ENCODE measurements at regions not wholly inside any gene's neighbourhood (a gene's known extent, or its start where the extent isn't known, plus 50 kb on each side); places are given as distances from the start of the nearest gene placed in this dataset.
"Not testable (repeated sequence)": the region's sequence is repeated elsewhere in the genome, so short reads cannot be mapped to it uniquely, and the experiment has no call there.

DNA sequence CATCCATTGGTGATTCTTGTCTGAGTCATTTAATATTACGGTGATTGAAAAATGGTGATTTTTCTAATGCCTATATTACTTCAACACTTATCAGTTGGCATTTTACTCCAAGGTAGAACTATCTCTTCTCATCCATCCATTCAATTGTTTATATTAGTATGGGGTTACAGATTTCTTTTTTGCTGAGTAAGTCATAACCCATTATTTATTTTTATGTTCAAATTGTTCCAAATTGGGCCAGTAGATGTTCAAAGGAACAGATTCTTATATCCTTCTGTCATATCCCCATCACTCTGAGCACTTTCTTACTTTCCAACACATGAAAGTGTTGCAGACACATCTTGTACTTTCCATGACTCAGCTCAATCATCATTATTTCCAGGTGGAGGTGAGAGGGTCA lies 466.8 kb upstream of the CAMK1G start:
- no peaks in the 10 kb centered on the region for H3K4me1 ChIP-seq
- no peak overlapping the region for H3K4me3 ChIP-seq
- TF ChIP-seq, protein P1, sequence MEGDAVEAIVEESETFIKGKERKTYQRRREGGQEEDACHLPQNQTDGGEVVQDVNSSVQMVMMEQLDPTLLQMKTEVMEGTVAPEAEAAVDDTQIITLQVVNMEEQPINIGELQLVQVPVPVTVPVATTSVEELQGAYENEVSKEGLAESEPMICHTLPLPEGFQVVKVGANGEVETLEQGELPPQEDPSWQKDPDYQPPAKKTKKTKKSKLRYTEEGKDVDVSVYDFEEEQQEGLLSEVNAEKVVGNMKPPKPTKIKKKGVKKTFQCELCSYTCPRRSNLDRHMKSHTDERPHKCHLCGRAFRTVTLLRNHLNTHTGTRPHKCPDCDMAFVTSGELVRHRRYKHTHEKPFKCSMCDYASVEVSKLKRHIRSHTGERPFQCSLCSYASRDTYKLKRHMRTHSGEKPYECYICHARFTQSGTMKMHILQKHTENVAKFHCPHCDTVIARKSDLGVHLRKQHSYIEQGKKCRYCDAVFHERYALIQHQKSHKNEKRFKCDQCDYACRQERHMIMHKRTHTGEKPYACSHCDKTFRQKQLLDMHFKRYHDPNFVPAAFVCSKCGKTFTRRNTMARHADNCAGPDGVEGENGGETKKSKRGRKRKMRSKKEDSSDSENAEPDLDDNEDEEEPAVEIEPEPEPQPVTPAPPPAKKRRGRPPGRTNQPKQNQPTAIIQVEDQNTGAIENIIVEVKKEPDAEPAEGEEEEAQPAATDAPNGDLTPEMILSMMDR (IDR thresholded peaks at IDR 0.05): no peak
- DNase-seq (no peak), ATAC-seq (no peak)
- H3K27ac ChIP-seq: no peak overlapping the region
- no peaks in the 10 kb centered on the region for H3K27me3 ChIP-seq
- WGBS, 2 donors: 97 to 98% methylated on average over 1 of the region's 1 CpG
- no peaks in the 10 kb centered on the region for H3K9me3 ChIP-seq
- H3K36me3 ChIP-seq: no peaks in the 10 kb centered on the region
- intact Hi-C loops (cut with DNase I): no loop called here

DNA sequence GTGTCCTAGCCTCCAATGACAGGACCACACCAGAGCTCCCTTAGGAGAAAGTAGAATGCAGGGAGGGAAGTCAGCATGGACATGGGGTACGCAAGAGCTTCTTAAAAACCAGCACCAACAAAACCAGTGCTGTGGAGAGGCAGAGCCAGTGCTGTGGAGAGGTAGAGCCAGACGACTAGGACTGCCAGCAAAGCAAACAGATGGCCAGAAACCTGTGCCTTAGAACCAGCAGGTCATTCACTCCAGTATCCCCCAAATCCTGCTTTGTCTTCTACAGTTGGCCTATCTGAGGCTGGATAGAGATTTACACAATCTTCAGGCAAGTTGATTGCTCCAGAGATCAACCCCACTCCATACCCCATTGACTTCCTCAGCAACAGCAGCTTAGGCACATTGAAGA lies 459.9 kb upstream of the CAMK1G start:
- Histone ChIP-seq H3K4me3 (no peak overlapping the region), H3K9me3 (no peaks in the 10 kb centered on the region), H3K4me1 (no peaks in the 10 kb centered on the region), H3K27ac (no peak overlapping the region), H3K36me3 (no peaks in the 10 kb centered on the region), H3K27me3 (peaks cover 0 to 6% (median 0%) of the 10 kb centered on the region in 7 donors)
- TF ChIP-seq, protein P1 (IDR thresholded peaks at IDR 0.05): no peak
- DNase-seq (no peak), ATAC-seq (no peak)
- 49 to 62% methylated on average over 2 of the region's 2 CpGs for WGBS, 2 donors
- intact Hi-C loops (cut with DNase I): no loop called here

DNA sequence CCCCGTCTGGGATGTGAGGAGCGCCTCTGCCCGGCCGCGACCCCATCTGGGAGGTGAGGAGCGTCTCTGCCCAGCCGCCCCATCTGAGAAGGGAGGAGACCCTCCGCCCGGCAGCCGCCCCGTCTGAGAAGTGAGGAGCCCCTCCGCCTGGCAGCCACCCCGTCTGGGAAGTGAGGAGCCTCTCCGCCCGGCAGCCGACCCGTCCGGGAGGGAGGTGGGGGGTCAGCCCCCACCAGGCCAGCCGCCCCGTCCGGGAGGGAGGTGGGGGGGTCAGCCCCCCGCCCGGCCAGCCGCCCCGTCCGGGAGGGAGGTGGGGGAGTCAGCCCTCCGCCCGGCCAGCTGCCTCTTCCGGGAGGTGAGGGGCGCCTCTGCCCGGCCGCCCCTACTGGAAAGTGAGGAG lies 454.4 kb upstream of the CAMK1G start:
- DNase-seq; intact Hi-C loops (cut with DNase I); H3K9me3 ChIP-seq; H3K27ac ChIP-seq; H3K27me3 ChIP-seq; H3K4me1 ChIP-seq; H3K36me3 ChIP-seq; ATAC-seq; H3K4me3 ChIP-seq: not testable (repeated sequence)
- 94 to 100% methylated on average over 4 to 25 of the region's 32 CpGs for WGBS, 2 donors

DNA sequence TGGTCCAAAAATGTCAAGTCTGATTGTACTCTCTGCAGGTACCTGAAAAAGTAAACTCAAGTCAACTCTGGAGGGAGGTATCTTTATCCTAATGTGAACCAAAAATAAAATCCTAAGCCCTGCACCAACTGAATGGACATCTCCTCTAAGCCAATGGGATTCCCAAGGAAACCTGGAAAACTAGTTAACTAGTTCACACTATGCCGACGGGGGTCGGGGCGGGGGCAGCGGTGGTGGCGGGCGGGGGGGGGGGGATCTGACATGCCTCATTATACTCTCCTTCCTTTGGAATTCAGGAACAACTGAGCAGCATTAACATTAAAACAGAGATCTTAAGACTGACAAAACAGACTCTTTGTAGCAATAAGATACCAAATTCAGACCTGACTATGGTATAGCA lies 452.6 kb upstream of the CAMK1G start:
- H3K27ac ChIP-seq: no peak overlapping the region
- WGBS, 2 donors: 65 to 66% methylated on average over 7 of the region's 7 CpGs

DNA sequence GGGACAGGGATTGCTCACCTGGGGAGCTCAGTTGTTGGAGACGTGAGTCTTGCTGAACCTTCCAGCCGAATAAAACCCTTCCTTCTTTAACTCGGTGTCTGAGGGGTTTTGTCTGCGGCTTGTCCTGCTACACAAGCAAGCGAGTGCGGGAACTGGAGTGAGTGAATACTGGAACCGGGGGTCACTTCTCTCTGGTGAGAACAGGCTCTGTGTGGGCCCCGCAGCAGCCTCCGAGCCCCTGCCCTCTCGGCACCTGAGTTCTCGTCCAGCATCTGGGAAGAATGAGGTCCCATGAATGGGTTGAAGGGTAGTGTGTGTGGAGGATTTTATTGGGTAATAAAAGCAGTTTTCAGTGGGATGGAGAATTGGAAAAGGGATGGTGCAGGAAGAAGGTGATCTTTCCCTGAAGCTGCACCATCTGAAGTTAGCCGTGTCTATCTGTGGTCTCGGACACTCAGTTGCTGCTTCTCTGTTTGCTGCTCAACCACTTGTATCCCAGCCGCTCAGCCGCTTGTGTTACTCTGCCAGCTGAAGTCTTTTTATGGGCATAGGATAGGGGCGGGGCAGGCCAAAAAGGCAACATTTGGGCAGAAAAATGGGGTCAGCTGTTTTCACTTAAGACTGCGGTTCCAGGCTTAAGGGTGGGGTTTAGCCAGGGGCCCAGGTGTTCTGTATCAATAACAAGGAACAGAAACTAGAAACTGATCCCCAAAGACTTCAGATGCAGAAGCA lies 450.6 kb upstream of the CAMK1G start:
- Histone ChIP-seq H3K4me3 (no peak overlapping the region), H3K9me3 (peaks cover 0 to 7% (median 0%) of the 10 kb centered on the region in 11 donors), H3K4me1 (no peaks in the 10 kb centered on the region), H3K36me3 (no peaks in the 10 kb centered on the region), H3K27me3 (peaks cover 0 to 5% (median 0%) of the 10 kb centered on the region in 7 donors), H3K27ac (no peak overlapping the region)
- DNase-seq (no peak), ATAC-seq (no peak)
- intact Hi-C loops (cut with DNase I): no loop called here
- WGBS, 2 donors: 87 to 89% methylated on average over 17 of the region's 17 CpGs
- TF ChIP-seq, protein P1 (IDR thresholded peaks at IDR 0.05): no peak

More for the DNA sequence above, 452.6 kb upstream of the CAMK1G start:
- H3K4me3 ChIP-seq: no peak overlapping the region
- no peaks in the 10 kb centered on the region for H3K4me1 ChIP-seq
- H3K36me3 ChIP-seq: no peaks in the 10 kb centered on the region
- TF ChIP-seq, protein P1 (IDR thresholded peaks at IDR 0.05): no peak
- no peak for ATAC-seq
- H3K9me3 ChIP-seq: peaks cover 0 to 7% (median 0%) of the 10 kb centered on the region in 11 donors
- DNase-seq: no peak
- intact Hi-C loops (cut with DNase I): no loop called here
- H3K27me3 ChIP-seq: peaks cover 0 to 5% (median 0%) of the 10 kb centered on the region in 7 donors

Measured in heart right ventricle (tissue), 16 donors.